GM23338 (cell line): ENCODE measurements at regions not wholly inside any gene's neighbourhood (a gene's known extent, or its start where the extent isn't known, plus 50 kb on each side); places are given as distances from the start of the nearest gene placed in this dataset.

ENCODE experiments used
- CREB1 ChIP-seq: fragments of 250-450 bp; sonication (Bioruptor Pico); IDR thresholded peaks from 2 replicates; pipeline ENCODE4 v1.5.0; 2020; ENCODE audit warnings: low read depth, mild to moderate bottlenecking, moderate library complexity
- CTCF ChIP-seq, 2 experiments: fragments of 200-600 bp in 1 of 2; sonication (generic) in 1 of 2; conservative IDR thresholded peaks; 2 replicates each; pipeline versions ENCODE4 v1.5.1 to v1.6.1; 2016 to 2017; ENCODE audit warnings: antibody characterized with exemption in 2 of 2, low read depth in 2 of 2, mild to moderate bottlenecking in 2 of 2, moderate library complexity in 1 of 2
- ETS1 ChIP-seq: IDR thresholded peaks from 2 replicates; pipeline ENCODE4 v1.6.1; 2016; ENCODE audit warnings: antibody characterized with exemption
- EZH2 ChIP-seq: fragments of 200-600 bp; sonication (generic); IDR thresholded peaks from one replicate; pipeline ENCODE4 v1.8.0; 2017; ENCODE audit warnings: antibody characterized with exemption, mild to moderate bottlenecking, low read depth; ENCODE audit not compliant: unreplicated experiment
- EZH2phosphoT487 ChIP-seq: fragments of 200-600 bp; sonication (generic); IDR thresholded peaks from one replicate; pipeline ENCODE4 v1.8.1; 2018; ENCODE audit warnings: antibody characterized with exemption; ENCODE audit not compliant: unreplicated experiment
- JUNB ChIP-seq: IDR thresholded peaks from one replicate; pipeline ENCODE4 v1.6.1; 2016; ENCODE audit warnings: antibody characterized with exemption; ENCODE audit not compliant: unreplicated experiment
- POLR2AphosphoS5 ChIP-seq: IDR thresholded peaks from 2 replicates; pipeline ENCODE4 v1.6.1; 2016; ENCODE audit warnings: antibody characterized with exemption, low read depth
- REST ChIP-seq: IDR thresholded peaks from one replicate; pipeline ENCODE4 v1.6.1; 2018; ENCODE audit warnings: antibody characterized with exemption; ENCODE audit not compliant: unreplicated experiment

GRCh38 chr2:58436872-58437271 lies 195.7 kb upstream of the FANCL start:
- TF ChIP-seq CTCF (conservative IDR thresholded peaks at IDR 0.05; ENCODE audit: low read depth in 2 of 2) = no peak
- TF ChIP-seq POLR2AphosphoS5 = no peak
- TF ChIP-seq EZH2 = no peak
- TF ChIP-seq EZH2phosphoT487 = no peak
- TF ChIP-seq REST = no peak
- TF ChIP-seq JUNB = no peak
- TF ChIP-seq ETS1 = no peak
- TF ChIP-seq CREB1 (CRISPR knock-in tag) = no peak
